ENCODE measurements at regions not wholly inside any gene's neighbourhood (a gene's known extent, or its start where the extent isn't known, plus 50 kb on each side); places are given as distances from the start of the nearest gene placed in this dataset.

DNA sequence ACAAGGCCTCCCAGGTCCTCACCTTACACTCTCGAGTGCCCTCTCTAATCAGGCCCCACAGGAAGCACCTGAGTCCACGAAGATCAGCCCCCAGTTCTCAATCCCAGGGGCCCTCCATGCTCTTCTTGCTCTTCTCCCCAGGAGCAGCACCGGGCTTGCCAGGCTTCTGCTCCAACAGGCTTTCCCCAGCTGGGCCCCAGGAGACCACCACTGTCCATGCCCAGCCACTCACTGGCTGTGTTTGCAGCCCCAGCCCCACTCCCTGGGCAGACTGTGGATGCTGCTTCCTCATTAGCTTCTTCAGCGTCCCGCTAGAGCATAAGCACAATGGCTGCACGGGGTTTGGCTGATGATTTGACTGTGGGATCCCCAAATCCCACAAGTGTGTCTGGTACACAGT lies 781.9 kb downstream of the GALR1 start:
- TF ChIP-seq, protein P1, sequence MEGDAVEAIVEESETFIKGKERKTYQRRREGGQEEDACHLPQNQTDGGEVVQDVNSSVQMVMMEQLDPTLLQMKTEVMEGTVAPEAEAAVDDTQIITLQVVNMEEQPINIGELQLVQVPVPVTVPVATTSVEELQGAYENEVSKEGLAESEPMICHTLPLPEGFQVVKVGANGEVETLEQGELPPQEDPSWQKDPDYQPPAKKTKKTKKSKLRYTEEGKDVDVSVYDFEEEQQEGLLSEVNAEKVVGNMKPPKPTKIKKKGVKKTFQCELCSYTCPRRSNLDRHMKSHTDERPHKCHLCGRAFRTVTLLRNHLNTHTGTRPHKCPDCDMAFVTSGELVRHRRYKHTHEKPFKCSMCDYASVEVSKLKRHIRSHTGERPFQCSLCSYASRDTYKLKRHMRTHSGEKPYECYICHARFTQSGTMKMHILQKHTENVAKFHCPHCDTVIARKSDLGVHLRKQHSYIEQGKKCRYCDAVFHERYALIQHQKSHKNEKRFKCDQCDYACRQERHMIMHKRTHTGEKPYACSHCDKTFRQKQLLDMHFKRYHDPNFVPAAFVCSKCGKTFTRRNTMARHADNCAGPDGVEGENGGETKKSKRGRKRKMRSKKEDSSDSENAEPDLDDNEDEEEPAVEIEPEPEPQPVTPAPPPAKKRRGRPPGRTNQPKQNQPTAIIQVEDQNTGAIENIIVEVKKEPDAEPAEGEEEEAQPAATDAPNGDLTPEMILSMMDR (IDR thresholded peaks at IDR 0.05), result no peak
- no peak for TF ChIP-seq EP300 (IDR thresholded peaks at IDR 0.05; ENCODE audit: low read depth)
